GM23338 (cell line): ENCODE measurements at regions not wholly inside any gene's neighbourhood (a gene's known extent, or its start where the extent isn't known, plus 50 kb on each side); places are given as distances from the start of the nearest gene placed in this dataset.

Source experiments
- ATAC-seq: fragments of 200-7000 bp; cut with Tn5 transposase; 3 replicates; pipeline ENCODE4 v1.9.1; 2020
- DNase-seq: peaks from one replicate; pipeline ENCODE4 v3.0.0-alpha.2; 2015; ENCODE audit warnings: low spot score
- H2AFZ ChIP-seq: fragments of 200-600 bp; sonication (generic); 2 replicates; pipeline ENCODE4 v1.8.0; 2016; ENCODE audit warnings: antibody characterized with exemption, mild to moderate bottlenecking, moderate library complexity
- H3F3A ChIP-seq: fragments of 200-600 bp; sonication (generic); replicated peaks from 2 replicates; pipeline ENCODE4 v1.8.0; 2017; ENCODE audit warnings: antibody characterized with exemption, mixed run types, low read depth
- H3K27ac ChIP-seq: fragments of 200-600 bp; sonication (generic); 2 replicates; pipeline ENCODE4 v1.6.1; 2016; ENCODE audit warnings: low read depth
- H3K27me3 ChIP-seq: fragments of 200-600 bp; sonication (generic); 2 replicates; pipeline ENCODE4 v1.8.0; 2016; ENCODE audit warnings: mild to moderate bottlenecking, mixed run types, moderate library complexity; ENCODE audit not compliant: insufficient read depth
- H3K36me3 ChIP-seq: fragments of 200-600 bp; sonication (generic); 2 replicates; pipeline ENCODE4 v1.8.0; 2016; ENCODE audit warnings: mild to moderate bottlenecking; ENCODE audit not compliant: insufficient read depth
- H3K4me1 ChIP-seq: fragments of 200-600 bp; sonication (generic); 2 replicates; pipeline ENCODE4 v1.8.0; 2016; ENCODE audit warnings: mild to moderate bottlenecking, moderate library complexity; ENCODE audit not compliant: insufficient read depth
- H3K4me2 ChIP-seq: fragments of 200-600 bp; sonication (generic); 2 replicates; pipeline ENCODE4 v1.7.1; 2017; ENCODE audit warnings: mixed run types
- H3K4me3 ChIP-seq: fragments of 200-600 bp; sonication (generic); 2 replicates; pipeline ENCODE4 v1.6.1; 2016; ENCODE audit warnings: mixed run types
- H3K79me2 ChIP-seq: fragments of 200-600 bp; sonication (generic); replicated peaks from 2 replicates; pipeline ENCODE4 v1.8.0; 2017; ENCODE audit warnings: mild to moderate bottlenecking; ENCODE audit not compliant: insufficient read depth
- H3K9me2 ChIP-seq: fragments of 200-600 bp; sonication (generic); 2 replicates; pipeline ENCODE4 v1.8.0; 2017; ENCODE audit not compliant: insufficient read depth
- H4K20me1 ChIP-seq: fragments of 200-600 bp; sonication (generic); replicated peaks from 2 replicates; pipeline ENCODE4 v1.8.0; 2017; ENCODE audit warnings: mild to moderate bottlenecking; ENCODE audit not compliant: insufficient read depth
- H3K27ac Mint-ChIP-seq: 2 replicates; pipeline ENCODE4 v1.8.0; 2020; ENCODE audit warnings: inconsistent platforms, mild to moderate bottlenecking, moderate library complexity, mixed read lengths
- H3K27me3 Mint-ChIP-seq: 3 replicates; pipeline ENCODE4 v1.8.0; 2022; ENCODE audit warnings: low read depth, mild to moderate bottlenecking, moderate library complexity, mixed read lengths, inconsistent platforms; ENCODE audit not compliant: insufficient read depth, poor library complexity
- H3K36me3 Mint-ChIP-seq: 3 replicates; pipeline ENCODE4 v1.8.0; 2021; ENCODE audit warnings: low read depth, mild to moderate bottlenecking, inconsistent platforms, moderate library complexity, mixed read lengths
- H3K4me1 Mint-ChIP-seq: 3 replicates; pipeline ENCODE4 v1.8.0; 2020; ENCODE audit warnings: mild to moderate bottlenecking, inconsistent platforms, mixed read lengths
- H3K4me3 Mint-ChIP-seq: 3 replicates; pipeline ENCODE4 v1.8.0; 2021; ENCODE audit warnings: moderate library complexity, mild to moderate bottlenecking, inconsistent platforms, mixed read lengths
- H3K9me3 Mint-ChIP-seq: 3 replicates; pipeline ENCODE4 v1.8.0; 2020; ENCODE audit warnings: moderate library complexity, mild to moderate bottlenecking, inconsistent platforms, mixed read lengths
- CREB1 ChIP-seq: fragments of 250-450 bp; sonication (Bioruptor Pico); IDR thresholded peaks from 2 replicates; pipeline ENCODE4 v1.5.0; 2020; ENCODE audit warnings: low read depth, mild to moderate bottlenecking, moderate library complexity
- EZH2 ChIP-seq: fragments of 200-600 bp; sonication (generic); IDR thresholded peaks from one replicate; pipeline ENCODE4 v1.8.0; 2017; ENCODE audit warnings: antibody characterized with exemption, mild to moderate bottlenecking, low read depth; ENCODE audit not compliant: unreplicated experiment
- EZH2phosphoT487 ChIP-seq: fragments of 200-600 bp; sonication (generic); IDR thresholded peaks from one replicate; pipeline ENCODE4 v1.8.1; 2018; ENCODE audit warnings: antibody characterized with exemption; ENCODE audit not compliant: unreplicated experiment
- JUNB ChIP-seq: IDR thresholded peaks from one replicate; pipeline ENCODE4 v1.6.1; 2016; ENCODE audit warnings: antibody characterized with exemption; ENCODE audit not compliant: unreplicated experiment
- NANOG ChIP-seq: IDR thresholded peaks from 2 replicates; pipeline ENCODE4 v1.6.1; 2016; ENCODE audit warnings: antibody characterized with exemption, borderline replicate concordance
- STAT1 ChIP-seq: IDR thresholded peaks from one replicate; pipeline ENCODE4 v1.6.1; 2016; ENCODE audit warnings: antibody characterized with exemption; ENCODE audit not compliant: unreplicated experiment
- ZNF331 ChIP-seq: fragments of 250-450 bp; sonication (Bioruptor Pico); IDR thresholded peaks from 2 replicates; pipeline ENCODE4 v1.5.0; 2020; ENCODE audit warnings: low read depth, mild to moderate bottlenecking, moderate library complexity
- TF ChIP-seq, protein P1 (sequence below): fragments of 250-450 bp; sonication (Bioruptor Pico); IDR thresholded peaks from 2 replicates; pipeline ENCODE4 v1.5.0; 2020; ENCODE audit warnings: mild to moderate bottlenecking, moderate library complexity

DNA sequence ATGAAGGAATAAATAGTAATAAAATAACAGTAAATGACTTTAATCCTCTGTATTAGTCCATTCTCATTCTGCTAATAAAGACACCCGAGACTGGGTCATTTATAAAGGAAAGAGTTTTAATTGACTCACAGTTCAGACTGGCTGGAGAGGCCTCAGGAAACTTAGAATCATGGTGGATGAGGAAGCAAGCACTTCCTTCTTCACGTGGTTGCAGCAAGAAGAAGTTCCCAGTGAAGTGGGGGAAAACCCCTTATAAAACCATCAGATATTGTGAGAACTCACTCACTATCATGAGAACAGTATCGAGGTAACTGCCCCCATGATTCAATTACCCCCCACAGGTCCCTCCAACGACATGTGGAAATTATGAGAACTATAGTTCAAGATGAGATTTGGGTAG is 727.9 kb upstream of the LINC00305 start:
- Histone ChIP-seq H3K9me2 (0 out of 2 replicates have a peak, but pooled peaks cover 3% of the 10 kb centered on the region), H3K27me3 (no peaks in the 10 kb centered on the region), H3K4me2 (no peak overlapping the region), H3K36me3 (no peaks in the 10 kb centered on the region), H3K4me3 (no peak overlapping the region), H4K20me1 (no peaks in the 10 kb centered on the region), H3K27ac (no peak overlapping the region), H3K4me1 (no peaks in the 10 kb centered on the region), H2AFZ (no peak overlapping the region), H3F3A (no peaks in the 10 kb centered on the region), H3K79me2 (no peaks in the 10 kb centered on the region)
- DNase-seq (no peak), ATAC-seq (no peak)
- Mint-ChIP-seq H3K36me3 (no peaks in the 10 kb centered on the region; the same call in 2 of the 3 replicates), H3K4me3 (no peak overlapping the region), H3K27ac (no peak overlapping the region), H3K27me3 (no peaks in the 10 kb centered on the region), H3K9me3 (no peaks in the 10 kb centered on the region), H3K4me1 (no peaks in the 10 kb centered on the region)
- TF ChIP-seq, protein P1, sequence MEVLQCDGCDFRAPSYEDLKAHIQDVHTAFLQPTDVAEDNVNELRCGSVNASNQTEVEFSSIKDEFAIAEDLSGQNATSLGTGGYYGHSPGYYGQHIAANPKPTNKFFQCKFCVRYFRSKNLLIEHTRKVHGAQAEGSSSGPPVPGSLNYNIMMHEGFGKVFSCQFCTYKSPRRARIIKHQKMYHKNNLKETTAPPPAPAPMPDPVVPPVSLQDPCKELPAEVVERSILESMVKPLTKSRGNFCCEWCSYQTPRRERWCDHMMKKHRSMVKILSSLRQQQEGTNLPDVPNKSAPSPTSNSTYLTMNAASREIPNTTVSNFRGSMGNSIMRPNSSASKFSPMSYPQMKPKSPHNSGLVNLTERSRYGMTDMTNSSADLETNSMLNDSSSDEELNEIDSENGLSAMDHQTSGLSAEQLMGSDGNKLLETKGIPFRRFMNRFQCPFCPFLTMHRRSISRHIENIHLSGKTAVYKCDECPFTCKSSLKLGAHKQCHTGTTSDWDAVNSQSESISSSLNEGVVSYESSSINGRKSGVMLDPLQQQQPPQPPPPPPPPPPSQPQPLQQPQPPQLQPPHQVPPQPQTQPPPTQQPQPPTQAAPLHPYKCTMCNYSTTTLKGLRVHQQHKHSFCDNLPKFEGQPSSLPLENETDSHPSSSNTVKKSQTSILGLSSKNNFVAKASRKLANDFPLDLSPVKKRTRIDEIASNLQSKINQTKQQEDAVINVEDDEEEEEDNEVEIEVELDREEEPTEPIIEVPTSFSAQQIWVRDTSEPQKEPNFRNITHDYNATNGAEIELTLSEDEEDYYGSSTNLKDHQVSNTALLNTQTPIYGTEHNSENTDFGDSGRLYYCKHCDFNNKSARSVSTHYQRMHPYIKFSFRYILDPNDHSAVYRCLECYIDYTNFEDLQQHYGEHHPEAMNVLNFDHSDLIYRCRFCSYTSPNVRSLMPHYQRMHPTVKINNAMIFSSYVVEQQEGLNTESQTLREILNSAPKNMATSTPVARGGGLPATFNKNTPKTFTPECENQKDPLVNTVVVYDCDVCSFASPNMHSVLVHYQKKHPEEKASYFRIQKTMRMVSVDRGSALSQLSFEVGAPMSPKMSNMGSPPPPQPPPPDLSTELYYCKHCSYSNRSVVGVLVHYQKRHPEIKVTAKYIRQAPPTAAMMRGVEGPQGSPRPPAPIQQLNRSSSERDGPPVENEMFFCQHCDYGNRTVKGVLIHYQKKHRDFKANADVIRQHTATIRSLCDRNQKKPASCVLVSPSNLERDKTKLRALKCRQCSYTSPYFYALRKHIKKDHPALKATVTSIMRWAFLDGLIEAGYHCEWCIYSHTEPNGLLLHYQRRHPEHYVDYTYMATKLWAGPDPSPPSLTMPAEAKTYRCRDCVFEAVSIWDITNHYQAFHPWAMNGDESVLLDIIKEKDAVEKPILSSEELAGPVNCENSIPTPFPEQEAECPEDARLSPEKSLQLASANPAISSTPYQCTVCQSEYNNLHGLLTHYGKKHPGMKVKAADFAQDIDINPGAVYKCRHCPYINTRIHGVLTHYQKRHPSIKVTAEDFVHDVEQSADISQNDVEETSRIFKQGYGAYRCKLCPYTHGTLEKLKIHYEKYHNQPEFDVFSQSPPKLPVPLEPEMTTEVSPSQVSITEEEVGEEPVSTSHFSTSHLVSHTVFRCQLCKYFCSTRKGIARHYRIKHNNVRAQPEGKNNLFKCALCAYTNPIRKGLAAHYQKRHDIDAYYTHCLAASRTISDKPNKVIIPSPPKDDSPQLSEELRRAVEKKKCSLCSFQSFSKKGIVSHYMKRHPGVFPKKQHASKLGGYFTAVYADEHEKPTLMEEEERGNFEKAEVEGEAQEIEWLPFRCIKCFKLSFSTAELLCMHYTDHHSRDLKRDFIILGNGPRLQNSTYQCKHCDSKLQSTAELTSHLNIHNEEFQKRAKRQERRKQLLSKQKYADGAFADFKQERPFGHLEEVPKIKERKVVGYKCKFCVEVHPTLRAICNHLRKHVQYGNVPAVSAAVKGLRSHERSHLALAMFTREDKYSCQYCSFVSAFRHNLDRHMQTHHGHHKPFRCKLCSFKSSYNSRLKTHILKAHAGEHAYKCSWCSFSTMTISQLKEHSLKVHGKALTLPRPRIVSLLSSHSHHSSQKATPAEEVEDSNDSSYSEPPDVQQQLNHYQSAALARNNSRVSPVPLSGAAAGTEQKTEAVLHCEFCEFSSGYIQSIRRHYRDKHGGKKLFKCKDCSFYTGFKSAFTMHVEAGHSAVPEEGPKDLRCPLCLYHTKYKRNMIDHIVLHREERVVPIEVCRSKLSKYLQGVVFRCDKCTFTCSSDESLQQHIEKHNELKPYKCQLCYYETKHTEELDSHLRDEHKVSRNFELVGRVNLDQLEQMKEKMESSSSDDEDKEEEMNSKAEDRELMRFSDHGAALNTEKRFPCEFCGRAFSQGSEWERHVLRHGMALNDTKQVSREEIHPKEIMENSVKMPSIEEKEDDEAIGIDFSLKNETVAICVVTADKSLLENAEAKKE = no peak
- TF ChIP-seq STAT1 (no peak), EZH2 (no peak), EZH2phosphoT487 (no peak), ZNF331 (CRISPR knock-in tag) (no peak), CREB1 (CRISPR knock-in tag) (no peak), NANOG (no peak), JUNB (no peak)
